ENCODE measurements at regions not wholly inside any gene's neighbourhood (a gene's known extent, or its start where the extent isn't known, plus 50 kb on each side); places are given as distances from the start of the nearest gene placed in this dataset.
"Not testable (repeated sequence)": the region's sequence is repeated elsewhere in the genome, so short reads cannot be mapped to it uniquely, and the experiment has no call there.

DNA sequence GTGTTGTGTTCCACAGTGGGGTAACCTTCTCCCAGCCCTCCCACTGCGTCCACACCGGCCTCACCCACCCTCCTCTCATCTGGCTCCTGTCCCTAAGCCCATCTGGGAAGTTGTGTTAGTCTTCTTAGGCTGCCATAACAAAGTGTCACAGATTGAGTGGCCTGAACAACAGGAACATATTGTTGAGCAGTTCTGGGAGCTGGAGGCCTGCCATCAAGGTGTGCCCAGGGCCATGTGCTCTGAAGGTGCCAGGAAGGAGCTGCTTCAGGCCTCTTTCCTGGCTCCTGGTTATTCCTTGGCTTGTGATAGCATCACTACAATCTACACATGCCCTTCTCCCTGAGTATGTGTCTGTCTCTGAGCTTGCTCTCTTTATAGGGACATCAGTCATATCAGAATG lies 327.6 kb upstream of the COBL start:
- DNase-seq: no peak

DNA sequence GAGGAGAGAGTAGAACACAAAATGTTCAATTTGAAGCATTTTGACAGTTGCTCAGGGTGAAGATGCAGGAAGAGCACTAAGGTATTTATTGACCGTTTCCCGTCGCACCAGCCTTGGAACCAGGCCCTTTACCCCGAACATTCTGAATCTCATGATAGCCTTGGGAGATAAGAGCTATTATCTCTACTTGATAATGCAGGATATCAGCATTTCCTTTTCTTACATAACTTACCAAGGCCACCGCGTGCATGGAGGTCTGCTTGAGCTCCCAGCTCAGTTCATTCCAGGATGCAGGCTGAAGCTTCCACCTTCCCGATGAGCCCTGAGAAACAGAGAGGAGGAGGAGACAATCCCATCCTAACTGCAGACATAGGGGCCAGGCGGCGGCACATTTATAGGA lies 324.2 kb upstream of the COBL start:
- no peak for DNase-seq

DNA sequence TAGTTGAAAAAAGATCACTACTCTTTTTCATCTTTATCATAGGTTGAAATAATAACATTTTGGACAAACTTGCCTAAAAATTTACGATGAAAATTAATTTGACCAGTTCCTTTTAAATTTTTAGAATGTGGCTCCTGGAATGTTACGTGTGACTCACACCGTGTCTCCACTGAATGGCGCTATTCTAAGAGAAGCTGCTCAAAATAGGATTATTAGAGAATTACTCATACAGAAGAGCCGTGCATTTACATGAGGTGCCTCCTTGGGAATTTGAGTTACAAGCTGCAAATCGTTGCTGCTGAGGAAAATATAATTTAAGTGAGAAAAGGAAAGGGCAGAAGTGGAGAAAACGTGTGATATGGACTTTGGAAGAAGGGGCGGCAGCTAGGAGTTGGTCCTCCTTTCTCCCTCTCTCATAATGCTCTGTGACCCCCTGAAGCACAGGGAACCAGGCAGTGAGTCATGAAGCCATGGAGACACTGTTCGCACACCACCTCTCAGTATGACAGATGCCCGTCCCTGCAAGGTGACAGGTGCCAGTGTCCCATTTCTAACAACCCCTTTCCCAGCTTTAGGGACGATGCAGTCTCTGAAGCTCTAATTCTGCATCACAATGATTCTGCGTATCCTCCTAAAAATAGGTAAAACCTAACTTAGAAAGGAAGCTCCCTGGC lies 323.2 kb upstream of the COBL start:
- no peak for DNase-seq

DNA sequence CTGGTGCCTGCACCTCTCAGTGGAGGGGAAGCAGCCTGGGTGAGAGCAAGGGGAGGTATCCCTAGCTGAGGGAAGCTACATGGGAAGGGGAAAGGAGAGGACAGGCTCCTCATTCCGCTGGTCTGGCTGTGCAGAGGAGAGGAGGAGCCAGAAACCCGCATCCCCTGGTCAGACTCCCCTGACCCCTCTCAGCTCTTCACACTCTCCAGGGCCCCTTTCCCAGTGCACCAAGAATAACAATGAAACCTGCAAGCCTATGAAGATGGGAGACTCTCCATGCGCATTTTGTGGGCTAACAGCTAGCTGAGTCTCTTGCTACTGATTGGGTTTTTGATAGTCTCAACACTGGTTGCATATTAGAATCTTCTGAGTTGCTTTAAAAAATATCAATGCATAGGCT lies 319.9 kb upstream of the COBL start:
- DNase-seq: no peak

DNA sequence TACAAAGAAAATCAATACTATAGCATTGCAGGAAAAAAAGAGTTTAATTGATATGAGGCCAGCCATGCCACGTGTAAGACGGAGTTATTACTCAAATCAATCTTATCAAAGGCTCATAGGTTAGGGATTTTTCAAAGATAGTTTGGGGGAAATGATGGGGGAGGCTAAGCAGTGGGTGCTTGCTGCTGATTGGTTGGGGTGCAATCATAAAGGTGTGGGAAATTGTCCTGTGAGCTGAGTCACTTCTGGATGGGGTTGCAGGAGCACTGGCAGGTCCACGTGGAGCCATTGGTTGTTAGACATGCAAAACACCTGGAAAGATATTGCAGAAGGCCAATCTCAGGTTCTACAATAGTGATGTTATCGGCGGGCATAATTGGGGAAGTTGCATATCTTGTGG lies 319.2 kb upstream of the COBL start:
- DNase-seq: no peak

DNA sequence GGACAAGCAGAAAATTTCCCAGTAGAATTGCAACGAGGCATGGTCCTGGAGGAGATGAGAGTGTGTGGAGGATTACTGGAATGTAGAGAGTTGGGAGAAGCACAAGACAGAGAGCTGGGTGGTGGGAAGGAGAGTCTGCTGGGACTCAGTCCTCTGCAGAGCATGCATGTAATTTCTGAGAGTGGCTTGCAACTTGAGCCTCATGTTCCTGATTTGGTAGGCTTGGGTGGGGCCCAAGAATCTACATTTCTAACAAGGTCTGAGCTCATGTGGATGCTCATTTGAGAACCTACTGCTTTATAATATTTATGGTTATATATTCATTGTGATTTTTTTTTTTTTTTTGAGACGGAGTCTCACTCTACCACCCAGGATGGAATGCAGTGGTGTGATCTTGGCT lies 317.9 kb upstream of the COBL start:
- no peak for DNase-seq

DNA sequence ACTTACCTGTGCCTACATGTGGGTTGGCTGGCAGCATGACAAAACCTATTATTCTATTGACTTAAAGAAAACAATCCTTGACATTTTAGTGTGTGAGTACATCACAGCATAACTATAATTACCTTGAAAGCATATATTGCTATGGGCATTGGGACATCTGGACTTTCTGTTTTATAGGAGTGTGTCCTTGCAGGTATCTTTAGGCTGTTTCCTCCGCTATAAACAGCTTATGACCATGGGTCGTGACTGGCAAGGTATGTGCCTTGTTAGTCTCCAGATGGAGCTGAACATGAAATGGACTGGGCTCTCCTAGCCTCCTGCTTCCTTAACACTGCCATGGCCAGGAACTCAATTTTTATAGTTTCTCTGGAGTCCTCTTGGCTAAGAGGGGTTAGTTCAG lies 317.4 kb upstream of the COBL start:
- DNase-seq: no peak

DNA sequence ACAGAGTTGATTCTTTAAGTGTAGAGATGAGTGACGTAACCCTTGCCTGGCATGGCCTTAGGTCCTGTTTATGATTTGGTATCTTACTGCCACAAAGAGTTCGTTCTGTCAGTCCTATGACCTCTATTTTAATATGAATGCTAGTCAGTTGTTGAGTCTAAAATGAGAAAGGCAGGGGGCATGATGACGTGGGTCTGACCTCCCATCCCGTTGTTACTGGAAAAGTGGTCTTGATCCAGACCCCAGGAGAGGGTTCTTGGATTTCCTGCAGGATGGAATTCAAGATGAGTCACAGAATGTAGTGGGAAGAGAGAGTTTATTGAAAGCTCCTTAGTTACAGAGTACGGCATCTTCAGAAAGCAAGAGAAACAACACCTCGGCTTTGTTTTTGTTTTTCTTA lies 317.0 kb upstream of the COBL start:
- no peak for DNase-seq

DNA sequence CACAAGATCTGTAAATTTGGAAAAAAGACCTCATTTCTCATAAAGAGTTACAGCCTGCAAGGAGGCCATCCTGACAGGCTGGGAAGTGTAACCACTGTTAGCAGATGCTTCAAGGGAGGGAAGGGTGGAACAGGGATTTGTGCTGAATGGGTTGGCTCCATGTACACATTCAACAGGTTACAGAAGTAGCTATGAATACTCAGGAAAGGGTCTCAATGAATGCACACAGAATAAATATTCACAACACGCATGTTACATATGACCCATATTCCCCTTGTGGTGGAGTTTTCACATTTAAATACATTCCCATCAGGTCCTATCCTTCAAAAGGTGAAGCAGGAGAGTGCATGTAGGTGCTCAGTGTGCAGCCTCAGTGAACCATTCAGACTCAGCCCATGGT lies 316.4 kb upstream of the COBL start:
- DNase-seq: no peak

DNA sequence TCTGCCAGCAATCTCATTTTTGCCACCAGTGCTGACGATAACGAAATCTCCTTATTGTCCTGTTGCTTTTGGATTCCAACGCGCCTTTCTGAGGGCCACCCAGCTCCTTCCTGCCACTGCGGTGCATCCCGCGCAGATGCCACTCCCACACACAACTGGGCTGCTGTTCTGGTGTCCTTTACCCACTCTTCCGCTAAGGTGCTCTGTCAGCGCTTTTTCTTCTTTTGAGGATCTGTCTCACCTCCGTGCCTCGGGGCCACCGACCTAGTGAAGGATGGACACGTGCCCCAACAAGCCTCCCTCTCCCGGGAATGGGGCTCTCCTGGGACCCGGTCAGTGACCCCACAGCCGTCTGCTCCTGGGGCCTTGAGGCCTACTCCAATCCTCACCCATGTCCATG lies 314.3 kb upstream of the COBL start:
- DNase-seq: no peak

DNA sequence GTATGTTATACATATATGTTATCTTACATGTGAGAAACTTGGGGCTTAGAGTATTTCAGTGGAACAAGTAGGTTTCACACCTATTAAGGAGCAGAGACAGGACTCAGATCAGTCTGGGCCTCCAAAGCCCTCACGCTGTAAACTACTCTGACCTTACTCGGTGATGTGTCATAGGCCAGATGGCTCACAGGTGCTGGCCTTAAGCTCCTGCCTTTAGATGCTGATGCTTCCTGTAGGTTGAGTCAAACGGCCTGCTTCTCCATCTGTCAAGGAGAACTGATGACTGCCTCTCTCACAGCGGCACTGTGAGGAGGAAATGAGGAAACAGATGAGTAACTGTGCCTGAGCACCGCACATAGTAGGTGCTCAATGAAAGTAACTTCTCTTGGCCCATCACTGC lies 312.6 kb upstream of the COBL start:
- DNase-seq: no peak

DNA sequence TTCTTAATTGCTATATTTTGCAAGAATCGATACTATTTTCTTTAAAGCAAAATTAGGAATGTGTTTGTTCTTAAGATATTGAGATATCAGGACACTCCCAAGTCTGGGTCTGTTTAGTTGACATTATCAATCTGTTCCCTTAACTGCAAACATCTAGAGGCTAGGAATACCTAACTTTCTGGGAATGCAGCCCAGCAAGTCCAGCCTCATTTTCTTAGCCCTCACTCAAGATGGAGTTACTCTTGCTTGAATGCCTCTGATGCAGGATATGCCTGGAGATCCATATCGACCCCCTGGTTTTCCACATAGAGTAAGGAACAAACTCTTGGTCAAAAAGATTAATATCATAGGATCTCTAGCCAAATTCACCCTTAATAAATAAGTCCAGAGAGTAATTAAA lies 305.3 kb upstream of the COBL start:
- no peak for DNase-seq

DNA sequence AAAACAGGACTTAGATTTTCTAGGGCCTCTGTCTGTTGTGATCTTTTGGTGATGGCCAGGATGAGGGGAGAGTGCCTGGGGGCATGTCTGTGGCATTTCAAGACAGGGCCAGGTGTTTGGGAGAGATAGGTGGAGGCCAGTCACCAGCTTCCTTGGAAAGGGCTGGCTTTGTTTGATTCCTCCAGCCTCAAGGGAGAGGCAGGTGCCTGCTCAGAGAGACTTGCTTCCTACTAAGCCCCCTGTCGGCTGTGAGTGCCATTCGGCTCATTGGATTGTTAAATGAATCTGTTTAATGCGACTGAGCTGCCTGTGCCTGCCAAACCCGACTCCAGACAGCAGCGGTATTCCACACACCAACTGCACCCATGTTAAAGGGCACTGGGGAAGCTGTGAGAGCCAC lies 304.1 kb upstream of the COBL start:
- no peak for DNase-seq

DNA sequence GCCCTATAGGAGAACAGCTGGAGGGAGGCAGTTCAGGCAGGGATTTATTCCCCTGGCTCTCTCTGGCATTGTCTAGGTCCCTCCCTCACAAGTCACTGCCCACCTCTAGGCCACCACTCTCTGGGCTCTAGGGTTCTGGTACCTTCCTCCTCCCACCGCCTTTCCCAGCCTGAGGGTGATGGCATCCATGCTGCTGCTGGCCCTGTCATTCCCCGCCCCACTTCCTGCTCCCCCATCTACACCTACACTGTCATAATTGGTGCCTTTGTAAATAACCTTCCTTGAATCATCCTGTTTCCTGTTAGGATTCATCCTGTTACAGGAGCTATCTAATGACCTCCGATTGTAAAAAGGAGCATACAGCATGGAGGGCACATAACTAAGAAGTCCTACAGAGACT lies 303.3 kb upstream of the COBL start:
- no peak for DNase-seq

DNA sequence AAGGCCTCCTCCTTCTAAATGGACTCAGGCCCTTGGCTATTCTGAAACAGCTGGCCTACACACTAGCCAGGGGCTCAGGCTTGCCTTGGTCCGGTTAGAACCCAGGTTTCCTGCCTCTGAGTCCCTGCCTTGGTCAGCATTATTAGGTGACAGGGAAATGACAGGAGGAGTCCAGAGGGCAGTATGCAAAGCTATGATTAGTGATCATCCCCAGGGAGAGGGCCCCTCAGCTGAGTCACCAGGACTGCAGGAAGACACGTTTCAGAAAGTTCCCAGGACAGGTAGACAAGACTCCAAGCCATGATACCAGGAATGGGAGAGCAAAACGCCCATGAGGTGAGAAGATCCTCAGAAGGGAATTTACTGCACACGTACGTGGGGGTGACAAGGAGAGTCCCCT lies 301.1 kb upstream of the COBL start:
- no peak for DNase-seq

DNA sequence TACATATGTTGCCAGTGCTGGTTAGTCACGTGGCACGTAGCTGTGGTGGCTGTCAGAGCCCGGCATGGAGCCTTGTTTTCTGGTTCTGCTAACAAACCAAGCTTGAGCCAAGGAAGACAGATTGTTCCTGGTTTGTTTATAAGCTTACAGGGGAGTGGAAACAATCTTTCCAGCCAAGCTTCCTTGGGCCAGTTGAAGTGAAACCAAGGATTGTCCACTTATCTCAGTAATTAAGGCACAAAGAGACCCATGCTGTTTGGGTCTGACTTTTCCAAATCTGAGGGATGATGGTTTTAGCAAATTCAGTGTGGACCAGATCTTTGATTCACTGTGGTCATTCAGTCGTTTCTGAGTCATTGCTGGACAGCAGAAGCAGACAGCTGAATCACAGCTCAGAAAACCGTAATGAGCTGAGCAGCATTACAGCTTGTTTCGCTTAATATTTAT lies 297.3 kb upstream of the COBL start:
- no peak for DNase-seq

DNA sequence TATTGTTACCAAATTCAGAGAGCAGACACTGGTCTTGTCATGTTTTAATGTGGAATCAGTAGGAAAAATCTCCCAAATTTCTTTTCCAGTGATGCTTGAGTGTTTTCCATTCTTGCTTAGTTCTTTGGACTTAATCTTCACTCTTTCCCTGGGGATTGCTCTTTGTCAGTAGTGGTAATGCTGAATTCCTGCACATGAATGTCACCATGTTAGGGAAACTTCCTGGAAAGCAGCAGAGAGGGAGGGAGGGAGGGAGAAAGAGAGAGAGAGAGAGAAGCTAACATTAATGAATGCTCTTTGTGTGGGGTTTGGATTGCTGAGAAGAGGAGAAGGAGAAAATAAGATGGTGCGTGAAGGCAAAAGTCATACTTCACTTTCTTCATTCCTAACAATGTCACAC lies 295.3 kb upstream of the COBL start:
- DNase-seq: no peak

DNA sequence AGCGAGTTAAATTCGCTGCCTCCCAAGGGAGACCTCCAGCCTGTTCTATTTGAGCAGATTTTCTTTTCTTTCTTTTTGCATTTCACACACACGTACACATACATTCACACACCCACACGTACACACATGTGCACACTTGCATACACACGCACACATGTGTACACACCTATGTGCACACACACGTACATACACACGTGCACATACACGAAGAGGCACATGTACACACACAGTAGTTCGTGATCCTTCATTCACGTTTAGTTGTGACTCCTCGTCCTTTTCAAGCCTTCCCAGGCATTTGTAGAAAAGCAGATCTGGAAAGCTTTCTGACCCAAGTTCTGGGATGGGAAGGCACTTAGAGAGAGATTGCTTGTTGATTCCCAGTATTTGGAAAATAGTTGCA lies 290.8 kb upstream of the COBL start:
- DNase-seq: no peak

DNA sequence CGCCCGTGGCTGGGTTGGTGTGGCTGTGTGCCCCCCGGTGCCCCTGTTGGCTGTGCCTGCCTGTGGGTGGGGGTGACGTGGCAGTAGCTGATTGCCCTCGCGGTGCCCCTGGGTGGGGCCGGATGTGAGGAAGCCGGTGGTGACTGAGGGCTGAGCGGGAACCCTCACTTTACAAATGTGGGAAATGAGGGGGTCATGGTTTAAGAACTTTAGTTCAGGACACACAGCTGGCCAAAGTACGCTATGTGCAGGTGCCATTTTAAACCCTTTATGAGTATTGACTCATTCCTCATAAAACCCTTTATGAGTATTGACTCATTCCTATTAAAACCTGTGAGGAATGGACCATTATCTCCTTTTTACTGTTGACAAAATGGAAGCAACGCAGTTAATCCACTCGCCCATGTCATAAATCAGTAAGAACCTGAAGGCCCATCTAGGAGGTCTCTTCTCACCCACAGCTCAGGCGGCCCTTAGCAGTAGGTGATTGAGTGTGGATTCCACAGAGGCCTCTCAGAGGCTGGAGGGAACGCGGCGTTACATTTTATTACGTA lies 290.1 kb upstream of the COBL start:
- DNase-seq: peak in 1 of 2 experiments; percentile 61

DNA sequence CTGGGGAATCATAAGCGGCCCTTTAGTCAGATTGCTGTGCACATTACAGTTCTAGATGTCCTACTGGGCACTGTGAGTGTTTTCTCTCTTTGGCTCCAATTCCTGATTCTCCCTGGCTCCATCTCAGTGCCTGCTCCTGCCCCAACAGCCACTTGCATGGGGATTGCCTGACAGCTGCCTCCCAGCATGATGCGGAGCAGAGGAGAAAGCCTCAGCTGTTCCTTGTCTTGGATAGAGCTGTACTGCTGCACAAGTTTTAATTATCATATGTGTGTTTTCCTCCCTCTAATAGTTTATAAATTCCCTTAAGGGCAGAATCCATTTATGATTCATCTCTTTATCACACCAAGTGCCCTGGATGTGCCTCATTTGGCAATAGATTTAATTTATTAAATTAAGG lies 285.8 kb upstream of the COBL start:
- no peak for DNase-seq

DNA sequence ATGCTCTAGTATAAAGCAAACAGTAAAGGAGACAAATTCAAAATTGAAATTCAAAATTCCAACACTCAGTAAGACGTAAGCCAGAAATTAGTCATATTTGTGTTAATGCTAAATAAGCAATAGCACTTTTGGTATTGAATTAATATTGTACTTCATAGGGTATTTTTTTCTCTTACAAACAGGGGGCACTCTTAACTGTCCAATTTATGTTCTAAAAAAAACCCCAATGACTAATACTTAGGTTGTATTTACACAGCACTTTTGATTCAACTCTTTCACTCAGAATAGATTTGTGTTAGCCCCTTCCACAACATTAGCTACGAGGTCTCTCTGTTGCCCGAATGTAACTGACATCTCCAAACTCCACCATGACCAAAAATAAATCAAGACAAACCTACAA lies 284.9 kb upstream of the COBL start:
- DNase-seq: no peak

DNA sequence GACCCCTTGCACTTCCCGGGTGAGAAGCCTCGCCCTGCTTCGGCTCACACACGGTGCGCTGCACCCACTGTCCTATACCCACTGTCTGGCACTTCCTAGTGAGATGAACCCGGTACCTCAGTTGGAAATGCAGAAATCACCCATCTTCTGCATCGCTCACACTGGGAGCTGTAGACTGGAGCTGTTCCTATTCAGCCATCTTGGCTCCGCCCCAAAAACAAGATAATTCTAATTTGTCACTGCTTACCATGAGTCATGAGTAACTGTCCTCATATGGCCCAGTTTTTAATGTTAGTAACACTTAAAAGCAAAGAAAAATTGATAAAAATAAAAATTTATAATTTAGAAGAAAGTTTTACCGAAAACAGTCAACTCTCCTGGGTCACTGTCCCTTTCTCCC lies 283.3 kb upstream of the COBL start:
- DNase-seq: not testable (repeated sequence)

DNA sequence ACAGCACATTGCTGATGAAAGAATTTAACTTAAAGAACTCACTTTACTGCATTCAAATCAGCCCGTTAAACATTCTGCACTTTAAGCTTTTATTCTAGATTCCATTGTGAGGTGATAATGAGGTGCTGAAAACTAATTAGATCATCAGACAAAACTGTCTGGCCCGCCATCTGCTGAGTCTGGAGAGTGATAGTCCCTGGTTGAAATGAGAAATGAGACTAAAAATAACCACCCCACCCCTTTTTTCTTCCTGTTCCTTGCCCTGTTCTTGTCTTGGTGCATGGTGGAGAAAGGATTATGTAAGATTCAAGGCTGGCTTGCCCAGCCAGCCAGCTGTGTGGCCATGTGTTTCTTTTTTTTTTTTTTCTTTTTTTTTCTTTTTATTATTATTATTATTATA lies 277.0 kb upstream of the COBL start:
- DNase-seq: no peak

DNA sequence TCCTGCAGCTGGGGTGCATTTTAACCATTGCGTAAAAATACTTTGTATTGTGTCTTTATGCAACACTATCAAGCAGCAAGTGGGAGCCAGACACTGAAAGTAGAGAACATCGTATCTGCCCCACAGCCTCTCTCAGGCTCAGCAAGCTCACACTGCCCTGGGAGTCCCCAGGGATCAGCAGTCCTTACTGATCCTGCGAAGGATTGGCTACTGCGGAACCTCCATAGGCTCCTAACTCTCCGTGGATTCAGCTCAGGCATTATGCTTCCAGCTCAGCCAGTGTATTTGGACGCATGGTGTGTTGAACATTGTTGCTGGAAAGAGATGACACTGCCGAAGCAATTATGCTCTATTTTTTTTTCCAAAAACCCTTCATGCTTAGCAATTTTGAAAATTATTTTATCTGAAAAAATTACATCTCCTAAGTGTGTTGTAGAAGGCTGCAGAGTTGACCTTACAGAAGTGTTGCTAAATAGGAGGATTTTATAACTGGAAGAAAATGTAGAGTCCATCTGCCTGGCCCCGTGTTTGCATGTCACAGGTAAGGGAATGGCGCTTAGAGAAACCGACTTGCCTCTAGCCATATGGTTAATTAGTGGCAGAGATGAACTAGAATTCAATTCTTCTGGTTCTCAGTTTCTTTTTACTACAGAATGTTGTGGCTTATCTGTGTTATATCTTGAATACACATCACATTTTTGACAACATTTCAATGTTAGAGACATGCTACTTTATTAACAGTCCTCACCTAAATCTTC lies 276.4 kb upstream of the COBL start:
- DNase-seq: no peak

DNA sequence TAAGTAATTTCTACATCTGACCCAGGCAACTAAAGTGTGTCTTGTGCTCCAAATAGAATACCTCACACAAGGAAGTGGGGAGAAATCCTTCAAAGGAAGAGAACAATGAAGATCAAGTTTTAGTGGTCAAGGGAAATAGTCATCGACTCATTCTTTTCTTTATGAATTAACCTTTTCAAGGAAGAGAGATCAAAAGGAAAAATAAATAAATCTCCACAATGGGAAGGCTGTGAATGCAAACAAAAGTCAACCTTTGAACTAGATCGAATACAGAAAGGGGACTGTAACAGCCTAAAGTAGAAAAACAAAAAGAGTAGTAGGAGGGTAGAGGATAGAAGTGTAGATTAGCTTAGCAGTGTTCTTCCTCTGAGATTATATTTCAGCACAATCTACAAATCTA lies 274.6 kb upstream of the COBL start:
- DNase-seq: no peak

Data from NCI-H1930 (cell line).